ENCODE measurements at regions not wholly inside any gene's neighbourhood (a gene's known extent, or its start where the extent isn't known, plus 50 kb on each side); places are given as distances from the start of the nearest gene placed in this dataset.
"Not testable (repeated sequence)": the region's sequence is repeated elsewhere in the genome, so short reads cannot be mapped to it uniquely, and the experiment has no call there.

- no peak for DNase-seq
These were observed 73.9 kb downstream of the LSM3 start for GRCh38 chr3:14252321-14253021.

- DNase-seq: no peak
These were observed 74.5 kb downstream of the LSM3 start for GRCh38 chr3:14253022-14253706.

GRCh38 chr3:14253707-14254382 lies 75.2 kb downstream of the LSM3 start:
- DNase-seq: no peak

DNA sequence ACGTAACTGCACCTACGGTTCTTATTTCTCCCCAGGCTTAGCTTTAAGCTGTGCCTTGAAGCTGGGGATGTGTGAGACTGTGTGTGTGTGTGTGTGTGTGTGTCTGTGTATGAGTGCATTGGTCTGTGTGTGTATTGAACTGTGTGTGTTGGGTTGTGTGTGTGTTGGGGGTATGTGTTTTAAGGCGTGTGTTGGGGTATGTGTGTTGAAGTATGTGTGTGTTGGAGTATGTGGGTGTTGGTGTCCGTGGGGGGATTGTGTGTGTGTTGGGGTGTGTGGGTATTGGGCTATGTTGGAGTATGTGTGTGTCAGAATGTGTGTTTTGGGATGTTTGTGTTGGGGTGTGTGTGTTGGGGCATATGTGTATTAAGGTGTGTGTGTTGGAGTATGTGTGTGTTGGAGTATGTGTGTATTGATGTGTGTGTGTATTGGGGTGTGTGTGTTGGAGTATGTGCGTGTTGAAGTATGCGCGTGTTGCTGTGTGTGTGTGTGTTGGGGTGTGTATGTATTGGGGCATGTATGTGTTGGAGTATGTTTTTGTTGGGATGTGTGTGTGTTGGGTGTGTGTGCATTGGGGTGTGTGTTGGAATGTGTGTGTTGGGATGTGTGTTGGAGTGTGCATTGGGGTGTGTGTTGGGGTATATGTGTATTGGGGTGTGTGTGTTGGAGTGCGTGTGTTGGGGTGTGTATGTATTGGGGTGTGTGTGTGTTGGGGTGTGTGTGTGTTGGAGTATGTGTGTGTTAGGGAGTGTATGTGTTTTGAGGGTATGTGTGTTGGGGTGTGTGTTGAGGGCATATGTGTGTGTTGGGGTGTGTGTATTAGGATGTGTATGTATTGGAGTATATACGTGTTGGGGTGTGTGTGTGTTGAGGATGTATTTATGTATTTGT lies 76.4 kb downstream of the LSM3 start:
- DNase-seq: no peak

- DNase-seq: no peak
These were observed 77.4 kb downstream of the LSM3 start for GRCh38 chr3:14256046-14256445.

- no peak for DNase-seq
These were observed 78.1 kb downstream of the LSM3 start for GRCh38 chr3:14256561-14257342.

GRCh38 chr3:14258906-14259904 lies 80.6 kb downstream of the LSM3 start:
- no peak for DNase-seq

- no peak for DNase-seq
These were observed 81.8 kb downstream of the LSM3 start for GRCh38 chr3:14260463-14260862.

- peak; percentile 75 for DNase-seq
These were observed 82.6 kb downstream of the LSM3 start for GRCh38 chr3:14261229-14261628.

- no peak for DNase-seq
These were observed 83.6 kb downstream of the LSM3 start for GRCh38 chr3:14262212-14262611.

DNA sequence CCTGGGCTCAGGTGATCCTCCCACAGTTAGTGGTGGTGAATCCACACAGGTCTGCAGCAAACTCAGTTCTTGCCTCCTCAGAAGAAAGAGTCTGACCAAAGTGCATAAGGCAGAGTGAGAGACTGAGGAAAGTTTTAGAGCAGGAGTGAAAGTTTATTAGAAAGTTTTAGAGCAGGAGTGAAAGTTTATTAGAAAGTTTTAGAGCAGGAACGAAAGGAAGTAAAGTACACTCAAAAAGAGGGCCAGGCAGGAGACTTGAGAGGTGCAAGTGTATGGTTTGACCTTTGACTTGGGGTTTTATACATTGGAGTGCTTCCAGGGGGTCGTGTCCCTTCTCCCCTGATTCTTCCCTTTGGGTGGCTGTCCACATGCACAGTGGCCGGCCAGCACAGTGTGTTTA lies 84.2 kb downstream of the LSM3 start:
- DNase-seq: no peak

GRCh38 chr3:14263317-14264005 lies 84.8 kb downstream of the LSM3 start:
- DNase-seq: no peak

- DNase-seq: no peak
These were observed 86.8 kb downstream of the LSM3 start for GRCh38 chr3:14265246-14265962.

GRCh38 chr3:14266361-14266760 lies 87.7 kb downstream of the LSM3 start:
- DNase-seq: no peak

GRCh38 chr3:14267976-14268375 lies 89.4 kb downstream of the LSM3 start:
- DNase-seq: no peak

DNA sequence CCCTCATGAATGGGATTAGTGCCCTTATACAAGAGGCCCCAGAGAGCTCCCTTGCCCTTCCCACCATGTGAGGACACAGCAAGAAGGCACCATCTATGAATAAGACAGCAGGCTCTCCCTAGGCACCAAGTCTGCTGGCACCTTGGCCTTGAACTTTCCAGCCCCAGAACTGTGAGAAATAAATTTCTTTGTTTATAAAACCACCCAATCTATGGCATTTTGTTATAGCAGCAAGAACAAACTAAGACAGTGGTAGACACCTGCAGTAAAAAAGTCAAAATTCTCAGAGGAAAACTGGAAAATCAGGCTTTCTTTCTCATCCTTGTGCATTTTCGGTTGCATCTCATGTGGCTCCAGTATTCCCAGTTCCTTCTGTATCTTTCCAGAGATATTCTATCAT lies 90.3 kb downstream of the LSM3 start:
- no peak for DNase-seq

DNA sequence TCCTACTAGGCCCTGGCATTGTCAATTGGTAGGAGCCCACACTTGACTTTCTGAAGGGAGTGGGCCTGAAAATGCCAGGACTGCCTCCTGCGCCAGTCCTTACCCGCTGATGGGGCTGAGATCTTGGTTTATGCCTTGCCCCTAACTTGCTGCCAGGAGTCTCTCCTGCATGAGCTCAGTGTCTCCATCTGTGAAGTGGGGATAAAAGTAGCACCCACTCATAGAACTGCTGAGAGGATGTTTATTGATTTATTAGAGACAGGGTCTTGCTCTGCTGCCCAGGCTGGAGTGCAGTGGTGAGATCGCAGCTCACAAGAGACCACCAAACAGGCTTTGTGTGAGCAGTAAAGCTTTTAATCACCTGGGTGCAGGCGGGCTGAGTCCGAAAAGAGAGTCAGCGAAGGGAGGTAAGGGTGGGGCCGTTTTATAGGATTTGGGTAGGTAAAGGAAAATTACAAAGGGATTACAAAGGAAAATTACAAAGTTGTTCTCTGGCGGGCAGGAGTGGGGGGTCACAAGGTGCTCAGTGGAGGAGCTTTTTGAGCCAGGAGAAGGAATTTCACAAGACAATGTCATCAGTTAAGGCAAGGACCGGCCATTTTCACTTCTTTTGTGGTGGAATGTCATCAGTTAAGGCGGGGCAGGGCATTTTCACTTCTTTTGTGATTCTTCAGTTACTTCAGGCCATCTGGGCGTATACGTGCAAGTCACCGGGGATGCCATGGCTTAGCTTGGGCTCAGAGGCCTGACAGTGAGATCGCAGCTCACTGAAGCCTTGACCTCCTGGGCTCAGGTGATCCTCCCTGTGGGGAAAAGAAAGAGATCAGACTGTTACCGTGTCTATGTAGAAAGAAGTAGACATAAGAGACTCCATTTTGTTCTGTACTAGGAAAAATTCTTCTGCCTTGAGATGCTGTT lies 93.7 kb downstream of the LSM3 start:
- DNase-seq: not testable (repeated sequence)

- DNase-seq: not testable (repeated sequence)
These were observed 94.4 kb downstream of the LSM3 start for GRCh38 chr3:14272959-14273560.
